GM21619 (cell line): ENCODE measurements at regions not wholly inside any gene's neighbourhood (a gene's known extent, or its start where the extent isn't known, plus 50 kb on each side); places are given as distances from the start of the nearest gene placed in this dataset.
"Not testable (repeated sequence)": the region's sequence is repeated elsewhere in the genome, so short reads cannot be mapped to it uniquely, and the experiment has no call there.

Source experiments
- ATAC-seq: cut with Tn5 transposase; IDR thresholded peaks from one replicate; pipeline ENCODE4 v1.9.1; 2021; ENCODE audit not compliant: unreplicated experiment

DNA sequence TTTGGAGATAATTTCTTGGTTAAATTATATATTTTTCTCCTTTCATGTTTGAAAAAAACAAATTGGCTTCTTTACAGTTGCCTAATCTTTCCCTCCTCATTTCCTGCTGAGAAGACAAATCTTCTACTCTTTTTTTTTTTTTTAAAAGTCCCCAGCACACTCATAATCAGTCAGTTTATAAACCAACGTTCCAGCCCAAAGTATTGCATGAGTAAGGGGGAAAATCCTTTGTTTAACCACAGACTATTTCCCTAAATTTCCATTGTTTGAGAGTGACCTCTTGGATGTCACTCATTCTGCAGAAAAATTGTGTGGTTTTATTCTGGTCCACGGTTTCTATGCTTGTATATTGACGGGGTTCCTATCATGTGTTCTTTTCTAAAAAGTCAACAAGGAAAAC, 55.1 kb upstream of the TLR4 start:
- ATAC-seq, result no peak

DNA sequence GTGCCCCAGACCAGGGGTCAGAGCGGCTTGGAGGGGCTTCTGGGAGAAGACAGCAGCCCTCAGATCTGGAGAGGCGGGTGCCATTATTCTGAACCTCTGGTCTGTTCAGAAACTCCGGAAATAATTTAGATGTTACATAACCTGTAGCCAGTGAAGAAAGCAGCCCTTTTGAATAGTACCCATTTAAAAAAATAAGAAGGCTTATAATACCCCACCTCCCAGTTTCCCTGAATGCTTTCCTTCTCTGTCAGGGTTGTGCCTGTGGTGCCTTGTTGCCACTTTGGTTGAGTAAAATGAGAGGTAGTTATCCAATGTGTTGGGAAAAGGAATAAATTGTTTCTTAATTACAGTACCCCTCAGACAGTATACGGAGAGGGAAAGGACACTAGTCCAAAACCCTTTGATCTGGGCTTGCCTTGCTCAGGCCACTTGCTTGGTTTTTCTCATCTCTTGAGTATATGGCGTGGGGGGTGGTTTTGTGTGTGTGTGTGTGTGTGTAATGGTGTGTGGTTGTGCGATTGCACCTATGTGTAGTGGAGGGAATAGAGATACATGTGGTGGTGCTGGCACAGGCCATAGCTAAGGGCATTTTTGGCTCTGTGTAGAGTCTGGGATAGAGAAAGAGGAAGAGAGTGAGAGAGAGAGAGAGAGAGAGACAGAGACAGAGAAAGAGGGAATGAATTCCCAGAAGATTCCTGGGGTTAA, 59.1 kb upstream of the TLR4 start:
- peak; percentile 19 for ATAC-seq

DNA sequence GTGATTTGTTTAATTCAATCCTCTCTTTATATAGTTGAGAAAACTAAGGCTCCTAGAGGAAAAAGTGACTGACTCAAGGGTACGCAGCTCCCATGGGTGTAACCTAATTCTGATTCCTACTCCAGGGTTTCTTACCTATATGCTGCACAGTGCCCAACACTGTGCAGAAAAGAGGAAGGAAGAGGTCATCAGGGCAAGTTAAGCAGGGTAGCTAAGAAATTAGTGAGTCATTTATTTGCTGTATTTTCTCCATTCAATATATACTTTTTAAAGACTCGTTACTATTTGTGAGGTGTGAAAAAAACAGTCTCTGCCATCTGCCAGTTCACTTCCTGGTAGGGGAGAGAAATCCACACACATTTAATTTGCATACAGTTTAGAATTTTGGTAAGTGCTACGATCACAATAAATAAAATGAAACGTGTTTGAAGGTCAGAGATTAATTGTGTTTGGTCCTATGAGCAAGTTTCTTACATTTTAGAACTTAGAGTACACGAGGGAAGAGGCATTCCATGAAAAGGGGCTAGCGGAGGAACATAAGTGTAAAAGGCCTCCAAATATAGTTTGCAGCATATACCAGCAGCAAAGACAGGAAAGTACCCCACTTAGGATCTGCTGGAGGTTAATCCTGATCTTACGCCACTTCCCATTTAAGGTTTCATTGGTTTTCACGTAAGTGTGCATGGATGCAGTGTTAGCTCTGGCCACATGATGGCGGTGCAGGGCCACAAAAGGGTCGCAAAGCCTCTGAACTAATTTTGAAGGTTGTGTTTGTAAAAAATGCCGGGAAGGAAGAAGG, 59.9 kb upstream of the TLR4 start:
- peak; percentile 84 for ATAC-seq

DNA sequence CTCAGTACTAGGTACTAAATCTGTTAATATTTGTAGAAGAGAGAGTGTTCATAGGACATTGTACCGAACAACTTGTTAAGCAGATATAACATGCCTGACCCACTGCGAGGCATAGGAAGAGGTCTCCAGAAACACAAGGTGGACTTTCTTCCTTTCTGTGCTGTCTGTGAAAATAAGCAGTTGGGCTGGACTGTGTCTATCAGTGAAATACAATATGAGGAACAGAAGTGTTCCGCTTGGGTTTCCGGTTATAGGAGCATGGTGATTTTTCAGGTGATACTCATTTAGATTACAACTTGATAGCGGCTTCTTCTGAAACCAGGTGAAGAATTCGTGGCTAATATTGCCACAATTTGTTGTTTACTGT, 60.9 kb upstream of the TLR4 start:
- no peak for ATAC-seq

DNA sequence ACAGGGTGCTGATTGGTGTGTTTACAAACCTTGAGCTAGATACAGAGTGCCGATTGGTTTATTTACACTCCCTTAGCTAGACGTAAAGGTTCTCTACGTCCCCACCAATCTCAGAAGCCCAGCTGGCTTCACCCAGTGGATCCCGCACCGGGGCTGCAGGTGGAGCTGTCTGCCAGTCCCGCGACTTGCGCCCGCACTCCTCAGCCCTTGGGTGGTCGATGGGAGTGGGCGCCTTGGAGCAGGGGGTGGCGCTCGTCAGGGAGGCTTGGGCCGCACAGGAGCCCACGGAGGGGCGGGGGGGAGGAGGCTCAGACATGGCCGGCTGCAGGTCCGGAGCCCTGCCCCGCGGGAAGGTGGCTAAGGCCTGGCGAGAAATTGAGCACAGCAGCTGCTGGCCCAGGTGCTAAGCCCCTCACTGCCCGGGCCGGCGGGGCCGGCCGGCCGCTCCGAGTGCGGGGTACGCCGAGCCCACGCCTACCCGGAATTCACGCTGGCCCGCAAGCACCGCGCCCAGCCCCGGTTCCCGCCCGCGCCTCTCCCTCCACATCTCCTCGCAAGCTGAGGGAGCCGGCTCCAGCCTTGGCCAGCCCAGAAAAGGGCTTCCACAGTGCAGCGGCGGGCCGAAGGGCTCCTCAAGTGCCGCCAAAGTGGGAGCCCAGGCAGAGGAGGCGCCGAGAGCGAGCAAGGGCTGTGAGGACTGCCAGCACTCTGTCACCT, 61.5 kb upstream of the TLR4 start:
- ATAC-seq, result not testable (repeated sequence)

DNA sequence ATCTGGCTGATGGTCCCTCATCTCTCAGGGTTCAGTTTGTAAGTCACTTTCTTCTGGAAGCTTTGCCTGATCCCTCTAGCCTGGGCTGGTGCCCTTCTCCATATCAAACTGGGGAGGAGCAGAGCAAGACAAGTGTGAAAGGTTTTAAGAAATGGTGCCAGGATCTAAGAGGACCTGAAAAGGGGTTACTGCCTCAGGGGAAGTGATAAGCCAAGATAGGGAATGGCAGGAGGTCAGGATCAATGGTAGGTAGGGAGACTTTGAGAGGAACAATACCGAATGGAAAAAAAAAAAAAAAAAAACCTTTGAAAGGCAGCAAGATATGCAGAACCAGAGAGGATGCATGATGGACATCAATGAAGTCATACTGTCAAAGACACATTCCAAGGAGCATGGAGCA, 67.5 kb upstream of the TLR4 start:
- no peak for ATAC-seq

DNA sequence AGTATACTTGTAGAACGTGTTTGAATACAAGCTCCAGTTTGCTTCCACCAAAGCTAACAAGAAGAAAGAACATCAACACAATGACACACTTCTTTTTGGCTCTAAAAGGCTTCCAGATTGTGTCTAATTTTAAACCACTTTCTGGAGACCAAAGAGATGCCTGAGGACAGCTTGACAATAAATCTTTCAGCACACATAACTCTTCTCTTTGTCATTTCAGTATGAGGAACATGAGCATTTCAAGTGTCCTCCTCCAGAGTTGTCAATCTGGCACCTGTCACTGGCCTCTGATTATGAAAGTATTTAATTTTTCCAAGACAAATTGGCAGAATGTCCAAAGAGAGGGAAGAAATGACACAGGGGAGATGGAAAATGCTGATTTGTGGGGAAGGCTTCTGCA, 79.0 kb upstream of the TLR4 start:
- ATAC-seq, result no peak

DNA sequence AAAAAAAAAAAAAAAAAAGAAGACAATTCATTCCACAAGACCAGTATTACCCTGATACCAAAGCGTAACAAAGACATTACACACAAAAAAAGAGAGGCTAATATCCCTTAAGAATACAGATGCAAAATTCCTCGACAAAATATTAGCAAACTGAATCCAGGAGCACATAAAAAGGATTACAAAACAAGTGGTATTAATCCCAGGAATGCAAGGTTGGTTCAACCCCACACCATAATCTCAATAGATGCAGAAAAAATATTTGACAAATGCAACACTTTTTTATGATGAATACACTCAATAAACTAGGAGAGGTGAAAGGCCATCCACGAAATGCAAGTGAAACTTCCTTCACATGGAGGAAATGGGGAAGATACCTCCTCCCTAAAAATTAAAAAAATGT, 80.1 kb upstream of the TLR4 start:
- no peak for ATAC-seq

DNA sequence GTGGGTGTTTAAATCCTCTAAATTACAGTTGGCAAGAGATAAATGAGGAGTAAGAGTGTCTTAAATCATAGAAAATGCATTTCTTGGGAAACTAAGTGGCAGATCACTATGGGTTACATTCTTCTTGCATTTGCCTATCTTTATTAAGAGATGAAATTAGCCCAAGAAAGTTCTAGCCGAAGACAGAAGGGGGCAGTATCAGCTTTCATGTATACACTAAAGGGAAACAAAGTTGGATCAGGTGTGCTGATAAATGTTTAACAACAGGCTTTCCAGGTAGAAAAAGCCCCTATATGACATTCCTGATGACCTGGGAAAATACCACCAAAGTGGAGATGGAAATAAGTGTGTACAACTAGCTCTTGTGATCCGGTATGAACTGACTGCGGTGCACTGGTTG, 81.9 kb upstream of the TLR4 start:
- ATAC-seq, result no peak

DNA sequence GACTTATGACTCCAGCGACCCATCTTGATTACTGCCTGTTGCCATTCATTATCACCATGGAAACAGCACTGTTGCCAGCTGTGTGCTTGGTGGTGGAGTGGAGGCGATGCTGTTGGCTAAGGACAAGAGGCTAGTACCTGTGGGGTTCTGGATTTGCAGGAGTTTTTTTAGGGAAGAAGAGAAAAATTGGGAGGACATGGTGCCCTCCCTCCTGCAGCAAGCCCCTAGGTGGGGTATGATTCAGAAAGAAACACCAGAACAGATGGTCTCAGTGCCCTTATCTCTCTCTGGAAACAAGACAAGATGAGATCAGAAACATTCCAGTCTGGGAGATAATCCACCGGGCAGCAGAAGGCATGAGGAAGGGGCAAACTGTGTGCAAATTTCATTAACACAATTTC, 87.8 kb upstream of the TLR4 start:
- ATAC-seq, result no peak

DNA sequence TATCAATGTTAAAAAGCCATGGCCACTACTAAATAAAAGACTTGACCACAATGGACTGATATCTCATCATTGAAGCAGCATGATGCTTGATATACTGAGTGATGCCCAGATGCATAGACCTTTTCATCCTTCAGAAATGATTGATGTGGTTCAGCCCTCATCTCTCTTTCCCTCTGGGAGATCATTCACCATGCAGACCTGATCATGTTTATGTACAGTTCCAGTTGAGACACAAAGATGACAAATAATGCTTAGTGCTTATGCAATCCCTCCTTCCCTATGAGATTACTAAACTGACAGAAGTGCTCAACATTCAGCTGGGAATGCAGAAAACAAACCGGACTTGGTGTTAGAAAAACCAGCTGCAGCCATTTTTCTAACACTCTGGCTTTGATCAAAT, 91.9 kb upstream of the TLR4 start:
- ATAC-seq, result no peak

DNA sequence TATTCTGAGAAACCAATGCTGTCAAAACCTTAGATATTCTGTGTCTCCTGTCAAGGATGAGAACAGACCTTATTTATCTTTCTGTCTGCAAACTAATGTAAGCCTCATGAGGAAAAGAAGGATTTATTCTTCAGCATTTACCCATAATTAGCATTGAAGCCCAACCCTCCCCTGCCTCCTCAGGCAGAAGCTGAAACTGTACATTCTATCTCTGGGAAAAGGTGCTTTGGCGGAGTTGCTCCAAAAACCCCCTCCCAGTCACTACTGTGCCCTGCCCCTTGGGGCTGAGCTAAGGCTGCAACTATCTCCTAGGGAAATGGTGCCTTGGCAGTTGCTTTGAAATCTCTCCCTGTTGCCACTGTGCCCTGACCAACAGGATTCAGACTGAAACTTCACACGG, 106.2 kb upstream of the TLR4 start:
- no peak for ATAC-seq

DNA sequence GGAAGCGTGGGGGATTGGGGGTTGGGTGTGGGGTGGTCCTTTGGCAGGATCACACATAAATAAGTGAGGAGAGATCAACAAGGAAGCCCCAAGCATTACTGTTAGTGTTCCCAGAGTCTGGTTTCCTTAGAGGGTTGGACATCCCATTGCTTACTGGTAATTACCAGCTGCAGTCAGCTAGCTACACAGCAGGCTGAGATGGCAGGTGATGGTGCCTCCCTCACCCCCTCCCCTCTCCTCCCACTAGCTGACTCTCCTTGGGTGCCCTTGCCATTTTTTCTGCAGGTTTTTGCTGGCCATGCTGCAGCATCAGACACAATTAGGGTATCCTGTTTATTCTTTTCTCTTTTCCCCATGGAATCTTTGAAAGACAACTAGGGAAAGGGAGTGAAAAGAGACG, 107.5 kb upstream of the TLR4 start:
- no peak for ATAC-seq

DNA sequence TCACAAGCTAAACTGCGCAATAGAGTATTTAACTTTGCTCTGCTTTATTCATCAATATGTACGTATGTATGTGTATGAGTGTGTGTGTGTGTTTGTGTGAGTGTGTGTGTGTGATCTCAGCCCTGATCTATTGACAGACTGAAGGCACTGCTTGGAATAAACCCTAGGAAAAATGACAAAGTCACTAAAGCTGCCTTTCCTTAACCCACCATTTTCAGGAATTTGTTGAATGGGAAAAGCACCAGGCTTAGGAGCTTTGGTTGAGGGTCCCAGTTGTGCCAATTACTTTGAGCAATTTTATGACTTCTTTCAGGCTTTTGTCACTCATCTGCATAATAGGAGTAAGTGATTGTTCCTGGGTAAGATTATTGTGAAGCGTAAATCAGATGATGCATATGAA, 108.6 kb upstream of the TLR4 start:
- no peak for ATAC-seq

DNA sequence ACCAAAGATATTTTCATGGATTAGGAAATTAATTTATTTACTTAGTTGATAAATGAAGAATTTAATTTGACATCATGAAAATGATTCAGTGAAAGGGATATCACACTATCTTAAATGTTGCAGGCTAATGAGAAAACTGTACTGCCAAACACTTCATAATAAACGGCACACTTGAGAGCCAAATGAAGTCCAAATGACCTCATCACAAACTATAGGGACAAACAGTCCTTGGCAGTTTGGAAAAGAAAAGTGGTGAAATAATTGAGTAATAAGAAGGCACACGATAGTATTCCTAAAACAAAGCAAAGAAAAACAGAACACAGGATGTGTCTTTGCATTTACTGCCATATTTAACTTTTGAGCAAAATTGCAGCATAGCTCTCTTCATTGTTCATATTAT, 116.9 kb upstream of the TLR4 start:
- ATAC-seq, result no peak

DNA sequence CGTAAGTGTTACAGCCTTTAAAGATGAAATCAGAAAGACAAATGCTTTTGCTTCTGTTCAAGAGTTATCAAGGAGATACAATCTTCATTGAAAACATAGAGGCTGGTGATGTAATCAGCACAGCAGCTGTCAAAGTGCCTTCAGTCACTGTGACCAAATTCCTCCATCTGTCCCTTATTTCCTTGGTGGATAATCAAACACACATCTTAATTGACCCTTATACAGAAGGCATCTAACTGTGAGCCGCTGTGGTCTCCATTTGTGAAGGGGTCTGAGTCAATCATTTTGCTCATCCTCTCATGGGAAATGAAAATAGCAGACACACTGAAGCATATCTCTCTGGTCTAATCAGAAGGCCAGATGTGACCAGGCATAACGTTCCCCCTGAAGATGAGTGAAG, 130.1 kb upstream of the TLR4 start:
- ATAC-seq, result no peak

DNA sequence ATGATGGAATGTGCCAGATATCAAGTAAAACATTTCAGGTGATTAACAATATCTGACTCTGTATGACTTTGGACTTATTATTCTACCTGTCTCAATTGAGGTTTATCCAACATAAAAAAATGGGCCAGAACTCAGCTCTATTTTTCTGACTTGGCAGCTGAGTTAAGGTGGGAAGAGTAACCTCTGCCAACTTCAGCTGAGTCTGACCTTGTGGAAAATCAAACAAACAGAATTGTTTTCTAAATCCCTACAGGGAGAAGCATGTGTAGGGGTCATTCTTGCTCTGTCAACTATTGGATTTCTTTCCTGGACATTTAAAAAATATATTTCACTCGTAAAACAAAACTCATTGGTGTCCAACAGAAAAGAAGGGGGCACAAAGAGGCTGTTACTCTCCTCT, 139.4 kb upstream of the TLR4 start:
- no peak for ATAC-seq

DNA sequence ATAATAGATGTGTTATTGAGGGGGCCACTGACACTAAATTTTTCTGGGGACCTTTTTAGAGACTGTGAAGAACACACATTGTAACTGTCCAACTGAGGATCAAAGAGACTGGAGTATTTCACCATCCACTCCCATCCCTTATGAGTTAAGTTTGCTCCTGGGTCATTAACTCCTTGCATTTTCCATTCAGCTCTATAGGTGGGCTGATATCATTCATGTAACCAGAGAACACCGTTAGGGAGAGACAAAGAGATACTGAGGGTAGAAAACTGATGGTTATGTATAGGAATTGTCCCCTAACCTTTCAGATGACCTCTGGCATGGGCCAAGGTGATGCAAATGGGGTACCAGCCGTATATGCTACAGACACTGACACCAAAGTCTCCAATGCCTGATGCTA, 142.4 kb upstream of the TLR4 start:
- ATAC-seq, result no peak

DNA sequence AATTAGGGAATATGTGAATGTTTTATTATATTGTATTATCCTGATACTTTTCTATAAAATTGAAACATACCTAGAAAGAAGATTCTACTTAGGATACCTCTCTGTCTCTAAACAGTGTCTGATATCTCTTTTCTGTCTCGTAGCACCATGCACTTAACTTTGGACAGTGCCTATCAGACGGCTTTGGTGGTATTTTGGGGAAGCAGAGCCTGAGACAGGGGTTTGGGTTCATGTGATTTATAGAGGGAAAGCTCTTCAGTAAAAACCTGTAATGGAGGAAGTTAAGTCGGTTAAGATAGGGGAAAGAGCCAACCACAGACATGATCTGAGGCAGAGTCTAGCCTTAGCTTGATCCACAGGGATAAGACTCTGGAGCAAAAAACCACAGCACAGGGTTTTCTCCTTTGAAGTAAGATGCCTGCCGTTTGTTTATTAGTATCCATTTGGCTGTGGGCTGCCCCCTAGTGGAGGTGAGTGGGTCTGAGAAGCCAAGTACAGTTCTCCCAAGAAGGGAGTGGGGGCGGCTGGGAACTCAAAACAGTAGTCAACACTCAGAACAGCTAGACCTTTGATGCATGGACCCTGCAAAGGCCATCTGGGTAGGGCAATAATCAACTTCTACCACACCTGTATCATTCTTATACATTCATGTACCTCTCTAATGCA, 141.2 kb upstream of the ASTN2 start:
- peak; percentile 84 for ATAC-seq

DNA sequence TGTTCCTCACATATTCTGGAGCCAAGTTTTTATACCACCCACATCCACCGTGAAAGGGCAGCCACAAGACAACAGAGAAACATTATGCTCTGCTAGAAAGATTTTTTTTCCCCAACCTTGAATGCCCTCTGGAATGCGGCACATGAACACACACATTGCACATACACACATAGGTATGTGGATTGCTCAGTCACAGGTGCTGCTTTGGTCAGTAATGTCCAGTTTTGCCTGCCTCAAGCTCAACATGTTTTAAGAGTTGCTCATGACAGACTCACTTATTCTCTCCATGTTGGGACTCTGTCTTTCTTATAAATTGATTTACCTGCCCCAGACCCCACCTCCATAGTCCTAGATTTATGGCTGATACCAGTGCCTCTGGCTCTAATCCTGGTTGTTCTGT, 138.0 kb upstream of the ASTN2 start:
- no peak for ATAC-seq

DNA sequence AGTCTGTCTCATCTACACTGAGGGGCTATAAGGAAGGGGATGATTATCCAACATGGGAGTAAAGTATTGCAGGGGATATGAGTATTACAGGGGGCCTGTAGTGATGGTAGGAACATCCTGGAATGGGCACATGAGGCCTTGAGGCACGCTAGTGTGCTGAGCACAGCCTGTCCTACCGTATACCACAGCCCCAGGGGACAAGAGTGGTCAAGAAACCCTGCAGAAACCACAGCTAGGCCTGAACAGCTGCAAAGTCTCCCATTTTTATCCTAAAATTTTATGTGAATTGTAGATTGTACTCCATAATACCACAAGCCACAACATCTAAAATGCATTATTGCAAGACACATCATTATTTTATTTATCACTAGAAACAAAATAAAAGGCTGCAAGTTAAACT, 136.3 kb upstream of the ASTN2 start:
- no peak for ATAC-seq

DNA sequence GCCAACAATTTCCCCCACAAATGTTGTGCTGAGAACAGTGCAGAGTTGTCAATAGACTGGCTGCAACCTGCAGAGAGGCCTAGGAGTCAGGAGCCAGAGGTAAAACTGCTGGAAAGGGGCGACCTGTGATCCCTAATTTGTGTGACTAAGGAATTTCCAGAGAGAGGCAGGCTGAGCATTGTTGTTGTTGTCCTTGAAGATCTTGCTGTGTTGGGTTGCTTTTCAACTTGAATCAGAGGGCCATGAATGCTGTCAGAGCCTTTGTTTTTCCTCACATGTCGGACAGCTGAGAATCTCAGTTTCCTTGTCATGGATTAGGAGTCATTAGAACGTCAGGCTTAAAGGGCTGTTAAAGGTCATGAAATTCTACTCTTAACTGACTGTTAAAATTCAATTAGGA, 134.6 kb upstream of the ASTN2 start:
- ATAC-seq, result no peak
